Islet precursor cell (in vitro differentiated cells): ENCODE measurements at regions not wholly inside any gene's neighbourhood (a gene's known extent, or its start where the extent isn't known, plus 50 kb on each side); places are given as distances from the start of the nearest gene placed in this dataset.
"Not testable (repeated sequence)": the region's sequence is repeated elsewhere in the genome, so short reads cannot be mapped to it uniquely, and the experiment has no call there.

Experiments
- DNase-seq: peaks from one replicate; pipeline ENCODE4 v3.0.0-alpha.2; 2018

- no peak for DNase-seq
Measured at GRCh38 chr9:19650312-19650711, 138.5 kb downstream of the SLC24A2 start.

- DNase-seq, result no peak
Measured at GRCh38 chr9:19649336-19650041, 139.3 kb downstream of the SLC24A2 start.

DNA sequence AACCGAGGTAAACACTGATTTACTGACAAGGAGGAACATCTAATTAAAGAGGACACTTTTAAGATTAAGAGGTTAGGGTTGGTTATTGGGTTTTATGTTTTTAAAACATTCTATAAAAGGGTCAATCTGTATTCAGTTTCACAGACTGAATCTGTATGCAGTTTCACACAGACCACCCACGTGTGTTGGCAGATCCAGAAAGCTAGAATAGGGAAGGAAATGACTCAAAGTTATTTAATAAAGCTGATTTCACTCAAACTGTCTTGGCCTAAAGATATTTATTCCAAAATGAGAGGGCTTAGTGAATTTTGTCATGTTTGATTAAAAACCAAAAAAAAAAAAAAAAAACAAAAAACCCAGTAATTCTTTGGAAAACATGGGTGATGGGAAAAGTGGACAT lies 140.2 kb downstream of the SLC24A2 start:
- no peak for DNase-seq

- no peak for DNase-seq
Measured at GRCh38 chr9:19643875-19644274, 145.0 kb downstream of the SLC24A2 start.

- DNase-seq, result no peak
Measured at GRCh38 chr9:19642256-19642655, 146.6 kb downstream of the SLC24A2 start.

GRCh38 chr9:19641046-19641445 lies 147.8 kb downstream of the SLC24A2 start:
- DNase-seq, result no peak

GRCh38 chr9:19640014-19640413 lies 148.8 kb downstream of the SLC24A2 start:
- no peak for DNase-seq

GRCh38 chr9:19637084-19637483 lies 151.8 kb downstream of the SLC24A2 start:
- no peak for DNase-seq

GRCh38 chr9:19634881-19635280 lies 154.0 kb downstream of the SLC24A2 start:
- no peak for DNase-seq

DNA sequence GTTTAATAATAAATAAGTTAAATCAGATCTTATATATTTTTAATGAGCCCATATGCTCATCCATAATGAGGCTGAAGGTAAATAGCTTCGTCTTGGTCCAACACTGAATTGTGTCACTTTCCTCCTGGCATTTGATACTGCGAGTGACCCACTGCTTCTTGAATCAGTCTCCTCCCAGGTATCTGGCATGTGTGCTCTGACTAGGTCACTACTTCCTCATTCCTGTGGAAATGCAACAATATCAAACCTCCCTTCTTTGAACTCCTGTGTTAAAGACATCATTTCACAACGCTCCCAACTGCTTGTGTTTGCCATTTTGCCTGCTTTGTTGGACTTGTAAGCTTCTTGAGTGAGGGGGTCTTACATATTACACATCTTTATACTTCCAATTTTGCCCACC lies 157.7 kb downstream of the SLC24A2 start:
- no peak for DNase-seq

GRCh38 chr9:19630760-19631159 lies 158.1 kb downstream of the SLC24A2 start:
- no peak for DNase-seq

GRCh38 chr9:19629488-19629887 lies 159.3 kb downstream of the SLC24A2 start:
- DNase-seq, result no peak

GRCh38 chr9:19625426-19625825 lies 163.4 kb downstream of the SLC24A2 start:
- DNase-seq, result not testable (repeated sequence)

DNA sequence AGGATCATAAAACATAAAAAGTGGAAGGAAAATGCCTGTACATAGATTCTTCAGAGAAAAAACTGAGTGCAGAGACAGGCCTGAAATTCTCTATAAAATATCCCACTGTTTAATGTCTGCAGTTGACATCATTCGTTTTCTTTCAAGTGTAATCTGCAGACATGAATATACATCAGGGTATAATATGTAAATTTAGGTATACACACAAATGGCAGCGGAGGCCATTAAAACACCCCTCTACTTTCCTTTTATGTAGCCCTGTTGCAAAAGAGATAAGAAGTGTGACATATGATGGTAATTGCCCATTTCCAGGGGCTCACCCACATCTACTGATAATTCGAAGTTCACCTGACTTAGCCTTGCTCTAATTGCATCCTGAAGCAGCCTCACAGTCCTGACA lies 164.3 kb downstream of the SLC24A2 start:
- DNase-seq, result no peak

DNA sequence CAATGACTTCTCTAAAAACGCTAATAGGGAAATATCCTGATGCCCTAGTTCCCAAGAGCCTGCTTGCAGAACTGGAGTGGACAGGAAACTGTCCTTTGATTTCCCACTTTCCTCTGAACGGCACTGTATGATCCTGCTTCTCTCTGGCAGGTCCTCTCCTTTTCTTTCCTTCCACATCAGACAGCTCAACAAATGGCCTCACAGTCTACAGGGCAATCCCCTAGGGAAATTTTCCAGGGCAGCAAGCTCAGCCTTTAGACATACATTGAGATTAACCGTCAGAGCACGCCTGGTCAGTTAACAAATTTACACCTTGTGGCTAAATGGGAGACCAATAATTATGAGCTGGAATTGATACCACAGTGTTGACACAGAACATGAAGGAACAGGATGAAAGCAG lies 164.9 kb downstream of the SLC24A2 start:
- no peak for DNase-seq

DNA sequence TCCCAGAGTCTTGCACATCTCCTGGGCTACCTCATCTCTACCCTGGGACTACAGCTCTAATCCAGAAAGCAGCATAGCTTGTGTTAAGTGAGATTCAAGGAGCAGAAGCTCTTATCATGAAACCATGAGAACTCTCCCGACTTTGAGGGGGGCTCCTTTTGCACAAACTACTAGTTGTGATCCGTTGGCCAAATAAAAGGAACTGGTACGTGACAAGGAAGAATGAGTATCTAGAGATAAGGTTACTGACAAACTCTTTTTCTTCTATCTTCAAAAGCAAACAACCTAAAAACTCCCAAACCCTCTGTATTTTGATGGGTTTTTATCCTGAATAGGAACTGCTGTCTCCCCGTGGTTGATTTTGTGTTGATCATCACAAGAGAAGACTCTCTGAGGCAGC lies 168.5 kb downstream of the SLC24A2 start:
- no peak for DNase-seq

DNA sequence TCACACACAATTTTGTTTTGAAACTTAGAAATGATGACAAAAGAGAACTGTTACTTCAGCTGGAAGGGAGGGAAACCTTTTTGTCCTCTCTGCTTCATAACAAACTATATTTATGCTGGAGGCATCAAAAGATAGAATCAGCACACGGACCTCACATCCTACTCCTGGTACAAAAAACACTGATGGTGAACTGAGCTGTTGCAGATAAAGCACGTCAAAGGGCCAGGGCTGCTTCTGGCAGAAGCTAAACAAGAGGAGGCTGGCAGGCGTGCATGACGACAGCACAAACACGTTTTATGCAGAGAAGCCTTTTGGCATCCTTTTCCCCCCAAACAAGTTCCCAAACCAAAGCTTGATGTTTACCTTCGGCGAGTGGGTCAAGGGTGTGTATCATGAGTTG lies 169.6 kb downstream of the SLC24A2 start:
- DNase-seq, result no peak

DNA sequence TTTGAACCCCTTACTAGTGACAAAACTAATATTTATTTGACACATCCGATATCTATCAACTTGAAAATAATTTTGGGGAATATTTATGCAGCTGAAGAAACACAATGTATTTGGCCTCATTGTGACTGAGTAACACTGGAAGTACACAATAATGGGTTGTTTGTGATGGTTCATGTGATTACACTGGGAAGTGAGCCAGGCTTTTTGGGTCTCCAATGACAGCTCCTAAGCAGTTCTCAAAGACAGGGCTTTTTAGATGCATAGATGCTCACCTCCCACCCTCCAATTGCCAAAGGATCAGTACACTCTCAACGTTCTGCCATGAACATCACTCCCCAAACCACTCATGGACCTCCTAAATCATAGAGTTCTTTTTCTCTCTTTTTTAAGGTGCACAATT lies 170.0 kb downstream of the SLC24A2 start:
- no peak for DNase-seq

GRCh38 chr9:19615036-19615624 lies 173.7 kb downstream of the SLC24A2 start:
- DNase-seq, result no peak

GRCh38 chr9:19614294-19614693 lies 174.5 kb downstream of the SLC24A2 start:
- DNase-seq, result no peak

DNA sequence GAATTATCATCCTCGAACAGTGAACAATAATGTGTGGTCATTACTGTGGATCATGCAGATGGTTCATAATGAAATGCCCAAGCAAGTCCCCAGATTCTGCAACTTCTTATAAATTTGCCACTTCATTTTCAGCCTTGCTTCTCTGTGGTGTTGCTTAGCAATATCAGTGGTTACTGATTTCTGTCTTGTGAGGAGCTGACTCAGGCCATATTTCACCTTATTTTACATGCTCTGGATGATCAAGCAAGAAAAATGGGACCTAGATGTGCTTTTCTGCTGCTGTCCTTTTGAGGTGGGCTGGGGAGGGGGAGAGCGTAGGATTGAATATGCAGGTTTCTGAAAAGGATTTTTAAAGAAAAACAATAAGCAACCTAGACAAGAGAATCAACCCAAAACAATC lies 188.3 kb downstream of the SLC24A2 start:
- no peak for DNase-seq

GRCh38 chr9:19598722-19599121 lies 189.9 kb downstream of the ACER2 start:
- DNase-seq, result no peak

DNA sequence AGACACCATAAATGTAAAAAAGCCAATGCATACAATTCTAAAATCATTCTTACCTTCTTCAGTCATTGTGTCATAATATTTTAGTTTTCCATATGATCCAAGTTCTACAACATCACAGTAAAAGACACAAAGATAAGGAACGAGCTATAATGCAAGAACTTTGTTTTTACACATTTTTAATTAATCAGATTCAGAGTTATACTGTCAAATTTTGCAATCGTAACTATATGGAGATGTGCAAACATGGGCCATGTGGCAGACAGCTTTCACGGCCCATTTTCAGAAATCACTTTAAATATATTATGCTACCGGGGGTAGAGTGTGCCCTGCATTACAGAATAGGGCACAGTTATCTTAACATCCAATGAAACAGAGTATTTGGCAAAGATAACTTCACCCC lies 188.4 kb downstream of the ACER2 start:
- DNase-seq, result no peak

DNA sequence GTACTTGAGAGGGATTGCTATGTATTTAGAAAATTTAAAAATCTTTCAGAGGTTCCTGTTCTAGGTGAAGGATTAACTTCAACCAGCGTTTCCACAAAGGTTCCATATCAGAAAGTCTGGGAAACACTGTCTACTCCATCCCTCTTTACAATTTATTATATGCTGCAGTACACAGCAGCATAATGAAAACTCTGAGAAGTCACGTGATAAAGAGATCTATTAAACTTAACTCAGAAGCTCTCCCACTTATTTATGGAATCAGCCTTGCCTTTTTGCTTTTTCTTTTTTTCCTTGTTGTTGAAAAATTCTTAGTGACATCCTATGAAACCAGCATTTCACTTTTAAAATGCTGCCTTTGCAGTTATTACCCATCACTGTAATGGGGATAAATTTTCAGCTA lies 186.2 kb downstream of the ACER2 start:
- DNase-seq, result no peak

GRCh38 chr9:19587678-19588077 lies 178.9 kb downstream of the ACER2 start:
- no peak for DNase-seq
